GM18873 (cell line): ENCODE measurements at regions not wholly inside any gene's neighbourhood (a gene's known extent, or its start where the extent isn't known, plus 50 kb on each side); places are given as distances from the start of the nearest gene placed in this dataset.
A peak's percentile ranks its signal among the peaks of the same experiment; 100 is the strongest.

ENCODE experiments used
- ATAC-seq: cut with Tn5 transposase; IDR thresholded peaks from one replicate; pipeline ENCODE4 v1.9.1; 2021; ENCODE audit warnings: mild to moderate bottlenecking, moderate library complexity, moderate number of reproducible peaks; ENCODE audit not compliant: unreplicated experiment, low FRiP score

DNA sequence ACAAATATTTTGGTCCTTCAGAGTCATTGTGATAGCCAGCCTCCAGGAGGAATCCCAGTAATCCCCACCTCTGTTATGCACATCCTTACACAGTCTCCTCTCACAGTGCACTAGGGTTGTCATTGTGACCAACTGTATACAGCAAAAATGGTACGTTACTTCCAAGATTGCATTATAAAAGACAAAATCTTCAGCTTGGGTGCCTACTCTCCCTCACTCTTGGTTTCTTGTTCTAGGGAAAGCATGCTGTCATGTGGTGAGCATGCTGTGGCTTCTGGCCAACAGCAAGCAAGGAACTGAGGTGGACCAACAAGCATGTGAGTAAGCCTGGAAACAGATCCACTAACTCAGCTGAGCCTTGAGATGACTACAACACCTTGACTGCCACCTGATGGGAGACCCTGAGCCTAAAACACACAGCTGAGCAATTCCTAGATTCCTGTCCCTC lies 130.1 kb upstream of the DST start:
- ATAC-seq: no peak

DNA sequence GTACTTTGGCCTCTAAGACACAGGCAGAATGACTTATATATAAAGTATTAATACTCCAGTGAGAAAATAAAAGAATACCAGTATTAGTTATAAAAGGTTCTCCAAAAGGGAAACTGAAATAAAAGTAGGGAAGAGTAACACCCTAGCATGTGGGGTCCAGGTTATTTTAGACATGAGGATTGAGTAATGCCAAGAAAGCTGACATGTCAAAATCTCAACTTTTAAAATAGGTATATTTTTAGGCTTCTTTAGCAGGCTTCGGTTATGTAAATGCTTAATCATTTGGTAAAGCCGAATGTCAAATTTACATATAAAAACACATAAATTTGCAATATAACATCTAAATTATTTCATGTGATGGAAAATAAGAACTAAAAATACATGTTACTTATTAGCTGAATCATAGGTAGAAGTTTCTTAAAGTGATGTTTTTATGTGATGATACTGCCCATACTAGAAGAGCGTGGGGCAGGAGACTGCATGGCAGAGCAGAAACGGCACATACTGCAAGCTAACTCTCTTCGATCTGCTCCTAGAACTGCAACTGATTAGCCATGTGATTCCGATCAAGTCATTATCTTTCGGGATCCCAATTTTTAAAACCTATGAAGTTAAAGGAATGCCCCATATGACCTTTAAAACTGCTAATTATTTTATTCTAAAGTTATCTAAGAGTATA lies 129.4 kb upstream of the DST start:
- no peak for ATAC-seq

DNA sequence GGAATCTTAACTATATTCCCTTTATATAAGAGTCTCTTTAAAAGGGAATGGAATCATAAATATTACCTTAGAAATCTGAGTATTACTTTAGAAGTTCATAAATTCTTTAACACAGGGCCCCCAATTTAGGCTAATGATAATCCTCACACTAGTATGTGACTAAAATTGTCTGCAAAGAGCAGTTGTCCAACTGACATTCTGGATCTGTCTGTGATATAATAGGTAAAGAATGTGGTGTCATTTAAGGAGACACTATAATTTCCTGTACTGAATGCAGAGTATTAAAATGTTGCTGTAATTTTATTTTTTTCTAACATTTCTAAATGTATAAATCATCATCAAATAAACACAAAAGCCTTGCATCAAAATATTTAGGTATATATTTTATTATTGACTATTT lies 128.5 kb upstream of the DST start:
- no peak for ATAC-seq

DNA sequence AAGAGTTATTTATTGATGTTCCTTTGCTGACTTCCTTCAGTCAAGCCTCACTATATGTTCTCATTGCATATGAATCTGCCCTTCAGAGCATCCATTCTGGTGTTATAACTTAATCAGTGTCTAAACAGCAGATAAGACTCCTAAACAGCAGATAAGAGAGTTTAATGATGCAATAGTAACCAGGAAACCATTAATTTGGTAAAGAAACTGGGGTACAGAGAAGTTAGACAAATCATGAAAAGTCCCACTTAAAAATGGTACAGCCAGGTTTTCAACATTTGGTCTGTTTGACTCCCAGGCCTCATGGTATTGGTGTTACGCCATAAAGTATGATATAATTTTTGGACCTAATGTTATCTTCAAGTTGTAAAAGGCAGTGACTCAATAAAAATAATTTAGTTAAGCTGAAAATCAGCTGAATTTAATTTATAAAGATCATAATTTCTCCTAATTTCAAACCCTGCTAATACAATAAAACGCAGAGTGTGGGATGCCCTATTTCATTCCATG lies 127.4 kb upstream of the DST start:
- ATAC-seq: no peak

DNA sequence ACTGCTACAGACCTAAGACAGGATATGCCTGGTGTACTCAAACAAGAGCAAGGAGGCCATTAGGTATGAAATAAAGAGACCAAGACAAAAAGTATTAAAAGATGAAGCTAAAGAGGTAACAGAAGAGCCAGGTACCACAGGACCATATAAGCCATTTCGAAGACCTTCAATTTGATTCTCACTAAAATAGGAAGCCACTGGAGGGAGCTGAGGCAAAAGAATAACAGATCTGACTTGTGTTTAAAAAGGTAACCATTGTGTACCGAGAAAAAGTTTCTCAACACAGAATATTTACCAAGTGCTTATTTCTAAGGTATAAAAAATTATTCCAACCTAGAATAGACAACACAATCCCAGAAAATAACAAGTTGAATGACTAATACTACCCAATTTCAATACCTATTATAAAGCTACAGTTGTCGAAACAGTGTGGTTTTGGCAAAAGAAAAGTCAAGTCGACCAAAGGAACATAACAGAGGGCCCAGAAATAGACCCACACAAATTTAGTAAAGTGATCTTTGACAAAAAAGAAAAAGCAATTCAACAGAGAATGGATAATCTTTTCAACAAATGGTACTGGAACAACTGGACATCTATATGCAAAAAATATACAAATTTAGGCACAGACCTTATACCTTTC lies 125.3 kb upstream of the DST start:
- ATAC-seq: no peak

DNA sequence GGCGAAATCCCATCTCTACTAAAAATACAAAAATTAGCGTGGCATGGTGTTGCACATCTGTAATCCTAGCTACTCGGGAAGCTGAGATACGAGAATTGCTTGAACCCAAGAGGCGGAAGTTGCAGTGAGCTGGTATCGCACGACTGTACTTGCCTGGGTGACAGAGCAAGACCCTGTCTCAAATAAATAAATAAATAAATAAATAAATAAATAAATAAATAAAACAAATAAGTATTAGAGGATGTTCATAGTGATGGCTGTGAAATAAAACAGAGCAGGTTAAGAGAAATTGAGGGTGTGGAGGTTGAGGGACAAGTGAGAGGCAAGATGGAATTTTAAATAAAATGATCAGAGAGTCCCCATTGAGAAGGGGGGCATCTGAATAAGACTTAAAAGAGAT lies 124.7 kb upstream of the DST start:
- ATAC-seq: no peak

DNA sequence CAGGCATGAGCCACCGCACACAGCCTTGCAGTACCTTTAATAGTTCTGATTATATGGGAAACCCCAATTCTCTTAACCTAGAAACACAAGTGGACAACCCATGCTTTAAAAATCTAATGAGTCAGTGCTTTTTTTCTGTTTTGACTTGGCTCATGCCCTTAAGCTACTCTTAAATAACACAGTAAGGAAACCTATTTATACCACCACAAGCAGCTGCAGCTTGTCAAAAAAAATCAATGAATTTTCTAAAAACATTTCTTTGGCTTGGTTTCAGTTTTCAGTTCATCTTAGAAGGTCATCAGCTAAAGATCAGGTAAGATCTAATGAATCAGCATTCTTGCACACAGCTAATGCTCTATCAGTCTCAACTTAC lies 124.1 kb upstream of the DST start:
- ATAC-seq: peak; percentile 88

DNA sequence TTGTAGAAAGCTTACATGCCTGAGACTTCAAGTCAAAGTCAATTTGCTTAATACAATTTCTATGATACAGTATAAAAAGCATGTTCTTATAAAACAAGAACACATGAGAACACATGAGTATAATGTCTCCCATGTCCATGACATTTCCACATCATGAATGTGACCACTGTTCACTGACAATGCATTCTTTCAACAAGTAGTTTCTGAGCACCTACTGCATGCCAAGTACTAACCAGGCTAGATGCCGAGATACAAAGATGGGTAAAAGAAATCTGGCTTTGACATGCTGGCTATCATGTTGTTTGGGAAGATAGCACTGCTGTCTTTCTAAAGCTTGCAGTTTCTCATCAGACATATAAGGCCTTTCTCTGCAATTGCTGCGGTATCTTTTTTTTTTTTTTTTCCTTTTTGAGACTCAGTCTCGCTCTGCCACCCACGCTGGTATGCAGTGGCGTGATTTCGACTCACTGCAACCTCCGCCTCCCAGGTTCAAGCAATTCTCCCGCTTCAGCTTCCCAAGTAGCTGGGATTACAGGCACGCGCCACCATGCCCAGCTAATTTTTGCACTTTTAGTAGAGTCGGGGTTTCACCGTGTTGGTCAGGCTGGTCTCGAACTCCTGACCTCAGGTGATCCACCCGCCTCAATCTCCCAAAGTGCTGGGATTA lies 123.6 kb upstream of the DST start:
- ATAC-seq: no peak

DNA sequence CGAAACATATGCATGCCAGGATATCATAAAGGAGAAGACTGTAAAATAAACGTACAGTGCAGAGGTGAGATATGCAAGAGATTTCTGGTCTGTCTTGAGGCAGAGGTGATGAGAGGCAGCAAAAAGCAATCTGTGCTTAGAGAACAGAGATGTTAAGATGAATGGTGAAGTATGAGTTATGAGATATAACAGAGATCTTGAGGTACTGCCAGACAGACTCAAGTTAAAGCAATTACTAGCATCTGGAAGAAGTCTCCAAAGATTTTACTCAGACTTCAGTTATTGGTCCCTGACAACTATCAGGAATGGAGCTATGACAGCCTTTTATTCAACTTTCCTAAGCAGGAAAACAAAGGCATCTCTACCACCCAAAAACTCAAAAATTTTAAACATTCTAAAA lies 122.8 kb upstream of the DST start:
- ATAC-seq: no peak

DNA sequence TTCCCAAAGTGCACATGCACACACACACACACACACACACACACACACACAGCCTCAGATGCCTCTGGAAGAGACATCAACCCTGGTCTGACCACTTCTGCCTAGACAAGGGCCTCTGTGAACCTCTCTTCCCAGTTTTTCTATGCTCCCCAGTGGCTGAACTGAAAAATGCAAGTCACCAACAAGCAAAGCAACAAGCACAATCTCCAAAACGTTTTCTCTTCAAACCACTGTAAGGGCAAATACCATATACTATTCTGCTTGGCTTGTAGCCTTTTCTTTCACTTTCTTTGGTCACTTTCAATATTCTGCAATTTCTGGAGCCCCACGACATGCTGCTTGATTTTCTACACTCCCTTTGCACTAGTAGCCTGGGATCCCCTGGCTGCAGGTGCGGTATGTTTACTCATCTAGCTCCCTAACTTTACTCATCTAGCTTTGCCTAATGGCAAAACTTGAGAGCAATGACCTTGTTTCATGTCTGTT lies 121.4 kb upstream of the DST start:
- peak; percentile 76 for ATAC-seq

DNA sequence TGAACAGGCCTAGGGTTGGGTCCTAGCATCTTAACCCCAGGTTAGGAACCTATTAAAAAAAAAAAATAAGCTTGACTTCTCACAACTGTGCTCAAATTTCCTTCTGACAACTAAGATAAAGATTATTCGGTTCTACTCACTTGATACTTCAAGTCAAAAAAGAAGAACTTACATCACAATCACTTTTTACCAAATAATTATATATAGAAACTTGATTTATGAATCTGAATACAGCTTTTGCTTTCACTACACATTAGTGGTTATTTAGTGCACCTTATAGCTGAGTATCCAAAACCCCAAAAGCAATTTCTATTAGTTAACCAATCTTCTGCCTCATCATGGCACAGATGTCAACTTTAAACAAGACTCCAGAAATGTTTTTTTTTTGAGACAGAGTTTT lies 119.0 kb upstream of the DST start:
- no peak for ATAC-seq

DNA sequence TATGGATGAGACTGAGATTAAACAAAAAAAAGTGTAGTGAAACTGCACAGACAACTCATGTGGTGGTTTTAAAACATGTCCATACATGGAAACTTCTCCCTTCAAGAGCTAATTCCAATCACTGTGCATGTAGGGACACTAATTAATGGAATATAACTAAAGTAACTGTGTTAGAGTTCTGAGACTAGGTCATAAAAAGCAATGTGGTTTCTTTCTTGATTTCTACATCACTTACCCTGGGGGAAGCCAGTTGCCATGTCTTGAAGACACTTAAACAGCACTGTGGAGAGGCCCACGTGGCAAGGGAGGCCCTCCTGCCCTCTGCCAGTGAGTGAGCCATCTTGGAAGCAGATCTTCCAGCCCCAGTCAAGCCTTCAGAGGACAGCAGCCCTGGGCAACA lies 118.2 kb upstream of the DST start:
- no peak for ATAC-seq

DNA sequence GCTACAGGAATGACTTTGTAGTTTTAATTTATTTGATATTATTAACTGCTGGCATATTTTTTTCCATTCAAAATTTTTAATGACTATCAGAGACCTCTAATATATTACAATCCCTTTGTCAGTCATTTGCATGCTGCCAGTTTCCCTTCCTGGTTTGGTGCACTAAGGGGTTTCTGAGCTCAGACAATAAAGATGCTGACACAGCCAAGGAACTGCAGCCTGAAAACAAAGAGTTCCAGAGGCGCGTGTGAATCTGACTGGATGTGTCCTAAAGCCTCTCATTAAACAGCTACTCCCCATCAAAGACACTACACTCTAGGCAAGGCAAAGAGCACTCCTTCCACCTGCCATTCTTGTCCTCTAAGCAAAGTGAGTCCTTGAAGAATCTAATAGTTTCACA lies 116.8 kb upstream of the DST start:
- no peak for ATAC-seq

DNA sequence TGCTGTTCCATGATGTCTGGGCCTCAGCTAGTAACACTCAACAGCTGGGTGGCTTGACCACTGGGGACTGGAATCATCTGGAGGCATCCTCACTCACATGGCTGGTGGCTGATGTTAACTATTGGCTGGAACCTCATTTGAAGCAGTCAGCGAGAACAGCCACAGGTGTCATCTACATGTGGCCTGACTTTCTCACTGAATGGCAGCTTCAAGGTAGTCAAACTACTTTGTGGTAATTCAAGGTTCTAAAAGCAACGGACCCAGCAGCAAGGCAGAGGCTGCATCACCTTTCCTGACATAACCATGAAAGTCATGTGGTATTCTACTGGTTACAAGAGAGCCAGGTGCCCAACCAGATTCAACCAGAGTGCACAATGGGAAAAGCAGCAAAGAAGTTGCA lies 115.9 kb upstream of the DST start:
- ATAC-seq: no peak

DNA sequence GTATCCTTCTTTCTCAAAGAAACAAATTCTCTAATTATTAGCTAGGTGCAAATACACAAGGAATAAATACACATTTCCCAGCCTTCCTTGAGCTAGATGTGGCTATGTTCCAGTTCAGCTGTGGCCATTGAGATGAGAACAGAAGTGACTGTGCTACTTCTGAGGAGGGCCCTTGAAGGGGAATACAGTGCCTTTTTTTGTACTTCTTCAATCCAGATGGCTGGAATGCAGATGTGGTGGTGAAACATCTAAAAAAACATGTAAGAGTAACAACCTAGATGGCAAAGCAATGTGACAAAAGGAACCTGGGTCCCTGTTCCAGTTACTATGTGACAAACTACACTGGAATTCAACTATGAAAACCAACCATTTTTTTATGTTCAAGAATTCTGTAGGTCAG lies 115.4 kb upstream of the DST start:
- ATAC-seq: no peak

DNA sequence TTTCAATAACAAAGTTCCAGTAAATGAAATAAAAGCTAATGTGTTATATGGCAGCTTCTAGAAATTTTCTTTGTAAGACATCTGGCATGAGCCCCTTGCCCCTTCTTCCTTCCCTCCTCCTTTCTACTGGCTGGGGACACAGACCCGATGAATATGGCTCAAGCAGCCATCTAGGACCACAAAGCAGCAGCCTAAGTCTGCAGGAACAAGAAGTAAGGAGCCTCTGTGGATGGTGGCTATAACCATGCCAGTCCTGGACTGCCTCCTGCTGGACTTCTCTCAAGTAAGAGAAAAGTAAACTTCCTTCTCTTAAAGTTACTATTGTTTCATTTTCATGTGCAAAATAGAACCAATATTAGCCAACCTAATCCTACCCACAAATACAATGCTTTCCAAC lies 114.9 kb upstream of the DST start:
- ATAC-seq: no peak

DNA sequence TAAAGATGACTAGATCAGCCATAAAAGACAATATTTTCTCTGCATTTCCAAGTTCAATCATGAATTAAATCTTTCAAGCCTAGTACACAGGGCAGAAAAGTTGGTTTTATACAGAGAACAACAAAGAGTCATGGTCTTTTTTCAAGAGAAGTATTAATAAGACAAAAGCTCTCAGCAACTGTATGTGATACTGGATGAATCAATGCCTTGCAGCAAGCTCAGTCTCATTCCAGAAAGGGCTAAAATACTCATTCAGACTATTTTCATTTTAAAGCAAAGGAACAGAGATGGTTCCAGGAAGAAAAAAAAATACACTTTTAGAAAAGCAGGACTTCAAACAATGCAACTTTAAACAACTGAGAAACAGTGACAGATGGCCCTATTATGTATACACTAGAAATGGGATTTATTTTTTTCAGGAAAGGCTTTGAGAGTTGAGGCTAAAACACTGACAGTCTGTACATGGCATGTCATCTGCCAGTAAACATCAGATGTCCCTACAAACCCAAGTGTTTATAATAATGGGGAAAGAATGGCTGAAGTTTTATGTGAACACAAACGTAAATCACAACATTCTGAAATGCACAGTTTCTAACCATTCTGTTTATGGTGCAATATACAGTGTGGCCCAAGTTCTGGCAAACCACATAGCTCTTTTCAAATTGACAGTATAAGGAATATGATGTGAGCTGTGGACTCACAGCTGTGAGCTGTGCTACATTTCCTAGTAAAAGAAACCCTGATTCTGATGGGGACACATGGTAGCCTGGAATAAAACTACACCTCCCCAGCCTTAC lies 114.3 kb upstream of the DST start:
- no peak for ATAC-seq

DNA sequence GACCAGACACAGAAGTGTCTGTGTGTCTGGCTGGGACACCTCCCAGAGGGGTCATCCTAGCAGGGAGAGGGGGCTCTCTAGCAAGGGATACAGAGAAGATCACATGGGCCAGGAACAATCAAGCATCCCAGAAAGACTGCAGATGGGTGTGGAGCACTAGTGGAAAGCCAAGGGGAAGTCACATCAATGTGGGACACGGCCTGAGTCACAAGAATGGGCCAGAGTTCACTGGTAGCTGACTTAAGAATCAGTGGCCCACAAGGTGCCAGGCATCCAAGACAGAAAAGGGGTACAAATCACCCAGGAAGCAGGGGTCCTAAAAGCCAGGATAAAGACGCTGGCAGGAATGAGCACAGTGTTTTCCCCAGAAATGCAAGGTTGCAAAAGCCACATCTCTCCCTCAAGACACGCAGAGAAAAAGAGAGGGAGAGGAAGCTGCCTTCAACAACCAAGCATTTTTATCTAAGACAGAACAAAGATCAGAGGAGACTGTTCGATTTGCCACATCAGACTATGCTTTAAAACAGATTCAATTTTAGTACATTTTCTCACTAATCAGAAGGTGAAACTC lies 113.6 kb upstream of the DST start:
- ATAC-seq: no peak

DNA sequence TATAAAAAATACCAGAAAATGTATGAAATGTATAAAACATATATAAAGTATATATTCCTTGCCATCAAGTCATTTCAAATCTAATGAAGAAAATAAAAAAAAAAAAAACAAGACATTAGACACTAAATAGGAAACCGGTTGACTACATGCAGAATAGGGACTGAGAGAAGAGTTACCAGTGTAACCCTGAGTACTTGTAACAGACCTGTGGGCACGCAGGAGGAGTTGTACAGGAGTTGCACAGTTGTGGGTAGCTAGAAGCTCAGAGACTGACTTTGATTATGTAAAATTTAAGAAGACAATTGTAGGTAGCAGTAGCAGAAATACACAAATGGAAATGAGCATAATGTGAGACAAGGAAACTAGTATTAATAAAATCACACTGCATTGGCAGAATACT lies 112.4 kb upstream of the DST start:
- no peak for ATAC-seq

DNA sequence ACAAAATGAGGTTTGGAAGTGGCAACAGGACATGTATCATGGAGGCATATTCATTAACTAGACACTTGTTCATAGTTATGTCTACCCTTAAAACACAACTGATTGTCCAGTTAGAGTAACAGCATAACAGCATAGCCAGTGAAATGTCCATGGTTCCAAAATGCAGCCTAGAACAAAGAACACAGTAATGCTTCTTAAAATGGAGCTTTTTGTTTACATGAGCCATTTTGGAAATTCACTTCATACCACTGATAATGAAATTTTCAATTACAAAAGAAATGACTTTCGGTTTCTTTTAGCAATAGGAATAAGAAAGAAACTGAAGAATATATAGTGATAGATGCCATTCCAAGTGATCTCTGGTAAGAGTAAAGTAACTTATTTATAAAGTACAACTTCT lies 111.1 kb upstream of the DST start:
- no peak for ATAC-seq

DNA sequence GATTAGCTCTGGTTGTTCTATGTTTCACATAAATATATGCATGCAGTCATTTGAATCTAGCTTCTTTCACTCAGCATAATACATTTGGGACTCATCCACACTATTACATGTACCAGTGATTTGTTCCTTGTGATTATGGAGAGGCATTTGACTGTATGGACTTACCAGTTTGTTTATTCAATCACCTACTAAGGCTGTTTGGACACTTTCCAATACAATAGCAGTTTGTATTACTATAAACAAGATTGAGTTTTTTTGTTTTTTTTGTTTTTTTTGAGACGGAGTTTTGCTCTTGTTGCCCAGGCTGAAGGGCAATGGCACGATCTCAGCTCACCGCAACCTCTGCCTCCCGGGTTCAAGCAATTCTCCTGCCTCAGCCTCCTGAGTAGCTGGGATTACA lies 109.8 kb upstream of the DST start:
- no peak for ATAC-seq
